Activated naive CD4-positive, alpha-beta T cell treated with anti-CD3 and anti-CD28 coated beads for 36 hours (primary cell): ENCODE measurements at regions not wholly inside any gene's neighbourhood (a gene's known extent, or its start where the extent isn't known, plus 50 kb on each side); places are given as distances from the start of the nearest gene placed in this dataset.
"Not testable (repeated sequence)": the region's sequence is repeated elsewhere in the genome, so short reads cannot be mapped to it uniquely, and the experiment has no call there.

Experiments
- CTCF ChIA-PET: fragments of 350-600 bp; sonication (Branson Sonifier 250); formaldehyde crosslinking; loops from one replicate; lab custom pipeline; 2021; ENCODE audit warnings: antibody characterized with exemption; lab: Charles Lee
- DNase-seq: peaks from one replicate; pipeline ENCODE4 v3.0.0-alpha.2; 2020
- H3K27ac Mint-ChIP-seq: one replicate; pipeline ENCODE4 v1.8.0; 2021; ENCODE audit warnings: mild to moderate bottlenecking, mixed read lengths
- H3K27me3 Mint-ChIP-seq: one replicate; pipeline ENCODE4 v1.8.0; 2021; ENCODE audit warnings: low read depth, mixed read lengths
- H3K36me3 Mint-ChIP-seq: one replicate; pipeline ENCODE4 v1.8.0; 2021; ENCODE audit warnings: low read depth, mixed read lengths
- H3K4me1 Mint-ChIP-seq: one replicate; pipeline ENCODE4 v1.8.0; 2021; ENCODE audit warnings: low read depth, mixed read lengths
- H3K4me3 Mint-ChIP-seq: one replicate; pipeline ENCODE4 v1.8.0; 2021; ENCODE audit warnings: mild to moderate bottlenecking, moderate library complexity, mixed read lengths
- H3K9me3 Mint-ChIP-seq: one replicate; pipeline ENCODE4 v1.8.0; 2021; ENCODE audit warnings: mixed read lengths
- intact Hi-C: fragments of 100-400 bp; cut with micrococcal nuclease; formaldehyde crosslinking; loops from one replicate; pipeline ENCODE4 v1.15.1; 2023

- no peaks in the 10 kb centered on the region for H3K36me3 Mint-ChIP-seq
- peaks cover 4% of the 10 kb centered on the region for H3K27me3 Mint-ChIP-seq
- intact Hi-C loops = no loop called here
- peaks cover 6% of the 10 kb centered on the region for H3K9me3 Mint-ChIP-seq
- H3K27ac Mint-ChIP-seq = no peak overlapping the region
- no peaks in the 10 kb centered on the region for H3K4me1 Mint-ChIP-seq
- CTCF ChIA-PET = no interaction called here
- DNase-seq = no peak
- H3K4me3 Mint-ChIP-seq = no peak overlapping the region
These were observed 229.6 kb upstream of the C1orf174 start for GRCh38 chr1:4129693-4130092.

DNA sequence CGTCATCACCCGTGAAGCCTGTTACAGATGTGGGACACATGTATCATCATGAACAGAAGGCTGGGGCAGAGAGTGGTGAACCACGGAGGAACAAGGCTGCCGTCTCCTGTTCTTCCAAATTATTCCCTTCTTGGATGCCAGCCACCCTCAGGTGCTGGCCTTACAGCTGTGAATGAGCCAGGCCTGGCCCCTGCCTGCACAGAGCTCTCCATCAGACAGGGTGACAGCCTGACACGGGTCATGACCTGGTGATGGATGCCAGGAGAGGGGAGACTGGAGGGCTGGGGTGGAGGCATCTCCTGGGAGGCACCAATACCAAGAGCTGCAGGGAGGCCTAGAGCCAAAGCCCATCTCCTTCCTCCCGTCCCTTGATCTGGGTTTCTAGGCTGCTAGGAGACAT, 230.0 kb upstream of the C1orf174 start:
- H3K27me3 Mint-ChIP-seq = peaks cover 4% of the 10 kb centered on the region
- no peak for DNase-seq
- H3K4me1 Mint-ChIP-seq = no peaks in the 10 kb centered on the region
- peaks cover 6% of the 10 kb centered on the region for H3K9me3 Mint-ChIP-seq
- CTCF ChIA-PET = no interaction called here
- intact Hi-C loops = no loop called here
- H3K27ac Mint-ChIP-seq = no peak overlapping the region
- no peak overlapping the region for H3K4me3 Mint-ChIP-seq
- no peaks in the 10 kb centered on the region for H3K36me3 Mint-ChIP-seq

GRCh38 chr1:4131734-4132133, 231.7 kb upstream of the C1orf174 start:
- CTCF ChIA-PET = no interaction called here
- Mint-ChIP-seq H3K4me1 (no peaks in the 10 kb centered on the region), H3K27ac (no peak overlapping the region), H3K36me3 (no peaks in the 10 kb centered on the region), H3K4me3 (no peak overlapping the region), H3K9me3 (peaks cover 13% of the 10 kb centered on the region), H3K27me3 (peaks cover 4% of the 10 kb centered on the region)
- intact Hi-C loops = no loop called here
- no peak for DNase-seq

GRCh38 chr1:4132352-4133296, 232.6 kb upstream of the C1orf174 start:
- H3K9me3 Mint-ChIP-seq = peaks cover 9% of the 10 kb centered on the region
- no peak overlapping the region for H3K4me3 Mint-ChIP-seq
- no peak for DNase-seq
- no peaks in the 10 kb centered on the region for H3K36me3 Mint-ChIP-seq
- peaks cover 4% of the 10 kb centered on the region for H3K27me3 Mint-ChIP-seq
- H3K4me1 Mint-ChIP-seq = no peaks in the 10 kb centered on the region
- no peak overlapping the region for H3K27ac Mint-ChIP-seq
- CTCF ChIA-PET = no interaction called here
- intact Hi-C loops = no loop called here

DNA sequence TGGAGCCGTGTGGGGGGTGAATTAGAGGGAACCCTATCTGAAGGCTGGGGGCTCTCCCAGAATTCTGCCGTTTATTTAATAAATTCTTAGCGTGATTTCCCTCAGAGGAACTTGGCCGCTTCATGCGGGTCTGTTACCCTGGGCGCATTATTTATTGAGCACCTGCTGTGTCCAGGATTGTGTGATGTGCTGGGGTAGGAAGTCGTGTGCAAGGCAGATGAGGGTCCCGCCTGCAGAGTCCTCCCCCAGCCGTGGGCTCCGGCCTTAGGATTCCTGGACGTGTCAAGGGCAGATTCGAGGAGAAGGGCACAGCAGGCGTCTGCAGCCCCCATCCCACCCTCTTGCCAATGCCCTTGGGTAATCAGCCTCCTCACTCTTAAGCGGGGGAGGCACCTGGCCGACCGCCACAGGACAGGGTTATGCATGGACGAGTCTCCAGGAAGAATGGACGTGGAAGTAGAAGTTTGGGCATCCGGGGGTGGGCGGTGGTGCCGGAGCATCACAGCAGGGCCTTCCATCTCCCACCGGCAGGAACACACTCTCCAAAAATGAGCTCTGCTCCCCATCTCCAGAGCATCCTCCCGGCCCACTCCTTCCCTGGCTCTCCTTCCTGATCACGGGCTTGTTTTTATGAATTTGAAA, 233.3 kb upstream of the C1orf174 start:
- no peak overlapping the region for H3K27ac Mint-ChIP-seq

DNA sequence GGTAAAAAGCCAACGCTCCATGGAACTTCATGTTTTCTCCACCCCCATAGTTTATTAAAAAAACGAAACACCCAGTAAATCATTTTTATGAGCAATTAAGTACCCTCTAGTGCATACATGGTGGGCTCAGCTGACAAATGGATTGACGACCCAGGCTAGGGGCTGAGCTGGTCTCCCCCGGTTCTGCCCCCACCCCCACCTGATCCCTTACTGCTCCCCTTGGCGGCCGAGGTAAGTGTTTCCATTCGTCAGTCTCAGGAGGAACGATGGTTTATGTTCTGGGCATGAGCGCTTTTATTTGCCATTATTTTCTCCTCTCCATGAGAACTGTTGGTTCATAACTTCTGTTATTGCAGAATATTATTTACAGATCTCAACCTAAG, 233.9 kb upstream of the C1orf174 start:
- Mint-ChIP-seq H3K9me3 (peaks cover 9% of the 10 kb centered on the region), H3K36me3 (no peaks in the 10 kb centered on the region), H3K27ac (no peak overlapping the region), H3K27me3 (peaks cover 10% of the 10 kb centered on the region), H3K4me3 (no peak overlapping the region), H3K4me1 (no peaks in the 10 kb centered on the region)
- CTCF ChIA-PET = no interaction called here
- DNase-seq = no peak
- intact Hi-C loops = no loop called here

More for the DNA sequence above, 233.3 kb upstream of the C1orf174 start:
- DNase-seq = no peak
- H3K9me3 Mint-ChIP-seq = peaks cover 9% of the 10 kb centered on the region
- CTCF ChIA-PET = no interaction called here
- intact Hi-C loops = no loop called here
- H3K4me1 Mint-ChIP-seq = no peaks in the 10 kb centered on the region
- H3K4me3 Mint-ChIP-seq = no peak overlapping the region
- no peaks in the 10 kb centered on the region for H3K36me3 Mint-ChIP-seq
- peaks cover 8% of the 10 kb centered on the region for H3K27me3 Mint-ChIP-seq

DNA sequence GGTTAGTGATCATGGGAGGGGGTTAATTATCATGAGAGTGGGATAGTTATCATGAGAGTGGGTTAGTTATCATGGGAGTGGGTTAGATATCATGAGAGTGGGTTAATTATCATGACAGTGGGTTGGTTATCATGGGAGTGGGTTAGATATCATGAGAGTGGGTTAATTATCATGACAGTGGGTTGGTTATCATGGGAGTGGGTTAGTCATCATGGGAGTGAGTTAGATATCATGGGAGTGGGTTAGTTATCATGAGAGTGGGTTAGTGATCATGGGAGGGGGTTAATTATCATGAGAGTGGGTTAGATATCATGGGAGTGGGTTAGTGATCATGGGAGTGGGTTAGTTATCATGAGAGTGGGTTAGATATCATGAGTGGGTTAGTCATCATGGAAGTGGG, 235.8 kb upstream of the C1orf174 start:
- DNase-seq, H3K4me1 Mint-ChIP-seq, H3K9me3 Mint-ChIP-seq, H3K27ac Mint-ChIP-seq, intact Hi-C loops, H3K36me3 Mint-ChIP-seq, H3K4me3 Mint-ChIP-seq, CTCF ChIA-PET: not testable (repeated sequence)
- H3K27me3 Mint-ChIP-seq = peaks cover 16% of the 10 kb centered on the region

GRCh38 chr1:4137621-4138415, 237.7 kb upstream of the C1orf174 start:
- CTCF ChIA-PET = no interaction called here
- no peak overlapping the region for H3K4me3 Mint-ChIP-seq
- H3K9me3 Mint-ChIP-seq = peaks cover 9% of the 10 kb centered on the region
- intact Hi-C loops = no loop called here
- no peak overlapping the region for H3K27ac Mint-ChIP-seq
- no peaks in the 10 kb centered on the region for H3K36me3 Mint-ChIP-seq
- peaks cover 24% of the 10 kb centered on the region for H3K27me3 Mint-ChIP-seq
- no peak for DNase-seq
- H3K4me1 Mint-ChIP-seq = no peaks in the 10 kb centered on the region

GRCh38 chr1:4139646-4140045, 239.6 kb upstream of the C1orf174 start:
- no peak overlapping the region for H3K4me3 Mint-ChIP-seq
- no peaks in the 10 kb centered on the region for H3K4me1 Mint-ChIP-seq
- H3K9me3 Mint-ChIP-seq = peaks cover 9% of the 10 kb centered on the region
- CTCF ChIA-PET = no interaction called here
- H3K27ac Mint-ChIP-seq = no peak overlapping the region
- H3K36me3 Mint-ChIP-seq = no peaks in the 10 kb centered on the region
- intact Hi-C loops = no loop called here
- H3K27me3 Mint-ChIP-seq = peaks cover 20% of the 10 kb centered on the region
- DNase-seq = no peak

DNA sequence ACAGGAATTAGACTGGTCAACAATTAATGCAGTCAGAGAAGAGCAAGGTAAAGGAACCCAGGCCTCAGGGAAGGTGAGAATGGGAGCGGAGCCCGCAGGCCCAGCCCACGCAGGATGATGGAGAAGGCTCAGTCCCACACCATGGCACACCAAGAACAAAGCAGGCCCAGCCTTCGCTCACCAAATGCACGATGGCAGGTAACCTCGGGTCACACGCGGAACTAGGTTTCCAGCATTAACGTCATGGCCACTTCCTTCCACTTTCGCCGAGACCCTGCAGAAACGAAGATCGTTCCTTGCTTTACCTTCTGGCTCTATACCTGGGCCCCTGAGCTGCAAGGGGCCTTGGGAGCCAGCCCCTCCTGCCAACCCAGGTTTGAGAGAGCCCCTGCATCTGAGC, 240.2 kb upstream of the C1orf174 start:
- CTCF ChIA-PET = no interaction called here
- peaks cover 9% of the 10 kb centered on the region for H3K9me3 Mint-ChIP-seq
- no peak overlapping the region for H3K4me3 Mint-ChIP-seq
- peaks cover 20% of the 10 kb centered on the region for H3K27me3 Mint-ChIP-seq
- H3K36me3 Mint-ChIP-seq = no peaks in the 10 kb centered on the region
- H3K27ac Mint-ChIP-seq = no peak overlapping the region
- DNase-seq = no peak
- no peaks in the 10 kb centered on the region for H3K4me1 Mint-ChIP-seq
- intact Hi-C loops = no loop called here

DNA sequence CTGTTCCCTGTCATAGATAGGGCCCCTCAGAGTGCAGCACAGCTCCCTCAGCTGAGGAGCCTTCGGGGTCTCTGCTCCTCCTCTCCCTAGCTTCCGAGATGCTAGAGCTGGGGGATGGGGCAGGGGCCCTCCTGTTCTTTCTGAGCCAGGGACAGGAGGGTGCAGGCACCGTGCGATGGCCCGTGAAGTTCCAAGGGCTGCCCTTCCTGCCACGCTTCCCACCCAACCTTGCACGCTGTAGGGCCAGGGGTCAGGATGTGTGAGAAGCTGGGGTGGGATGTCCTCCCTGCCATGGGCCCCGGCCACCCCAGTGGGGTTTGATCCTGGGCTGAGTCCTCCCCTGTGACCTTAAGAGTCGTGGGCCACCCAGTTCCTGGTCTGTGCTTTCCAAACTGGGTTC, 240.7 kb upstream of the C1orf174 start:
- H3K27me3 Mint-ChIP-seq = peaks cover 20% of the 10 kb centered on the region
- H3K36me3 Mint-ChIP-seq = no peaks in the 10 kb centered on the region
- DNase-seq = no peak
- no peak overlapping the region for H3K27ac Mint-ChIP-seq
- CTCF ChIA-PET = no interaction called here
- H3K9me3 Mint-ChIP-seq = peaks cover 6% of the 10 kb centered on the region
- H3K4me3 Mint-ChIP-seq = no peak overlapping the region
- intact Hi-C loops = no loop called here
- no peaks in the 10 kb centered on the region for H3K4me1 Mint-ChIP-seq

DNA sequence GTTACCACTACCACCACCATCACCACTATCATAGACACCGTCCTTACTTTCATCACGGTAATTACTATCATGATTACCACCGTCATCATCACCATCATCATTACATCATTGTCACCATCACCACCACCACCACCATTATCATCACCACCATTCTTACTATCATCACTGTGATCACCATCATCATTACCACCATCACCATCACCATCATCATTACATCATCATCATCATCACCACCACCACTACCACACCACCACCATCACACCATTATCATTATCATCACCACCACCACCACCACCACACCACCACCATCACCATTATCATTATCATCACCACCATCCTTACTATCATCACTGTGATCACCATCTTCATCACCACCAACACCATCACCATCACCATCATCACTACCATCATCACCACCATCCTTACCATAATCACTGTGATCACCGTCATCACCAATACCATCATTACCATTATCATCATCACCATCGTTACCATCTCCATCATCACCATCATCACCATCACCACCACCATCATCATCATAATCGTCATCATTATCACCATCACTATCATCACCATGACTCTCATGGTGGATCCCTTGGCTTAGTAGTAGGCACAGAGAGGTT, 244.4 kb upstream of the C1orf174 start:
- Mint-ChIP-seq H3K9me3 (no peaks in the 10 kb centered on the region), H3K4me3 (no peak overlapping the region), H3K27me3 (peaks cover 11% of the 10 kb centered on the region), H3K27ac (no peak overlapping the region), H3K4me1 (no peaks in the 10 kb centered on the region), H3K36me3 (no peaks in the 10 kb centered on the region)
- CTCF ChIA-PET = no interaction called here
- no peak for DNase-seq
- intact Hi-C loops = no loop called here
